Putamen (tissue), 1 donor: ENCODE measurements at regions not wholly inside any gene's neighbourhood (a gene's known extent, or its start where the extent isn't known, plus 50 kb on each side); places are given as distances from the start of the nearest gene placed in this dataset.

ENCODE experiments used
- DNase-seq: peaks from one replicate; pipeline ENCODE4 v3.0.0-alpha.2; 2016; ENCODE audit warnings: low spot score

DNA sequence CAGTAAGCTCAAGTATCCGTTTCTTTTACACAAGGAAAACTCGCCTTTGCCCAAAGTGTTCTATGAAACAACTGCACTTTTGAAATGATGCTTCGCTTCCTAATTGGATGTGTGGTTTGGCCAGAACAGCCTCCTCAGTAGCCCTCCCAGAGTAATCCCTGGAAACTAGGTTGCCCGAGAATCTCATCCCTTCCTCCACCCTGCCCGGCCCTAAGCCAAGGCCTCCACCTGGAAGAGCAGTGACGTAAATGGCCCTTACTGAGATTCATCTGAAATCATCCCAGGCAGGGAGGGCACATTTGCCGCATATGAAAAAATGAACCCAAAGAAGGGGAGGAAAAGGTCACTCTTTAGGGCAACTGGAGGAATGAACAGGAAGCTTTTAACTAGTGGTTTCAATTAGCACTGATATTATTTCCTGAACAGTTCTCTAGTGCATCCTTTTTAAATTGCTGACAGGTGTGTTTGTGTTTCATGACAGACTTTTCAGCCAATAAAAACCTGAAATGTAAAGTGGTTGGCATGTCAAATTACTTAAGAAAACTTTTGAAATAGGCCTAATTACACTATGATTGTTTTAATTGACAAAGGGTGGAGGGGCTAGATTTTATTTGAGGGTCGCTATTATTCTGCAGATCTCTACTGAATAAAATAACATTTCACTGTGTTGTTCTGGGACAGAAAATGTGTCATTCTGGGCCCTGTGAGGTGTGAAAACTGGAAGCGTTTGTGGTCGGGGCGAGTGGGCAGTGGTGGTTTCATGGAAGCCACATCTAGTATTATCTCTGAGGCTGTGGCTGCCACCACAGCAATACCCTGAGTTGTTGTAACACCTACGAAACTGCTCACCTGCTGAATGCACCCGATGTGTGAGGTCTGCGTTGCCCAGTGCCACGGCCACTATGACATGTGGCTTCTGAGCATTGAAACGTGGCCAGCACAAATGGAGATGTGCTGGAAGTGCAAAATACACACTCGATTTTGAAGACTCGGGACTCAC is 112.1 kb downstream of the ZIC5 start:
- DNase-seq = no peak

DNA sequence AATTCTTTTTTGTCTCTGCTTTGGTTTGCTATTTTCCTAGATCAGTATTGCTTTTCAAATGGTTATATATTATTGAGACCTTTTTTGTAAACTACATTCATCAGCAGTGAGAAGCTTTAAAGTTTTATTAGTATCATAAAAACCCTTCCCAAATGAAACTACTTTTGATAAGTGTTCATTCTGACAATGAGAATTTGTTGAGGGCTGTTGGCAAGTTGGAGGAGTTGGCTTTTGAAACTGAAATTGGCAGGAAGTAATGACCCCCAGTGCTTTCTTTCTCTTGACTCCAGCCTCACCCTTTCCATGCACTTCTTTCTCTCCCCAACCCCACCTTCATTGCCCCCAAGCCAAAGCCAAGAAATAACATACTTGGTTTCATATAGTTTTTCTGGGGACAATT is 113.8 kb downstream of the ZIC5 start:
- no peak for DNase-seq

DNA sequence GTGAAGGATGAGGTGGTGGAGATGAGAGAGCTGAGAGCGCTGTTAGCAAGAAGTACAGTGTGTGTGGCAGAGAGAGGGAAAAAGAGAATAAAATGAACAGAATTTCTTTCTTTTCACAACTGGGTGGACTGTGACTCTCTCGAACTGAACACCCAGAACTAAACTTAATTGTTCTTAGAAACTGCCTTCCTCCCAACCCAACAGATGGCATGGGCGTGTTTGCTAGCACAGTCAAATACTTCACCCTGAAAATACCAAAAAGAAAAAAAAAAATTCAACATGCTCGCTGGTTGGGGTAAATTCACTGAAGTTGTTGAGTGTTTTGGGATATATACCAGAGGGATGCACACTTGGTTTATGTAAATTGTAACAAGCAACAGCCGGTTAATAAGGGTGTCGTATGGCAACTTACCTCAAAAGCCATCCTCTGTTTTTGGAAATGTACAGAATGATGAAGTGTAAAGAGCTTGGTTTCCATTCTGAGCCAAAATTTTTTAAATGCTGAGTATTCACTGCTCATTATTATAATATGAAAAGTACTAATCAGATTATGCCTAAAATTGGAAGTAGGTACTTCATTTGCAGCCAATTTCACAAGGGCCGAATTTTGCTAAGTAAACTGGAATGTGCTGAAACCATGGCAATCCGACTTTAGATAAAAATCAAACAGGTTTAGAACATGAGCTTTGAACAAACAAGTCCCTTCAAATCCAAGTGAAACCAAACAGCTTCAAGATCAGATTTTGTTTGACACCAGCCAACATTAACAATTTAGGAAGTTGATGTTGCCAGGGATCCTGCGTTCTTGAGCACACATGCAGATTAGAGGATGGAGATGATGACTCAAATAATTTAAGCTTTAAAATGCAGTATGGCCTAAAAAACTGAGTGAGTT is 115.8 kb downstream of the ZIC5 start:
- DNase-seq = no peak

DNA sequence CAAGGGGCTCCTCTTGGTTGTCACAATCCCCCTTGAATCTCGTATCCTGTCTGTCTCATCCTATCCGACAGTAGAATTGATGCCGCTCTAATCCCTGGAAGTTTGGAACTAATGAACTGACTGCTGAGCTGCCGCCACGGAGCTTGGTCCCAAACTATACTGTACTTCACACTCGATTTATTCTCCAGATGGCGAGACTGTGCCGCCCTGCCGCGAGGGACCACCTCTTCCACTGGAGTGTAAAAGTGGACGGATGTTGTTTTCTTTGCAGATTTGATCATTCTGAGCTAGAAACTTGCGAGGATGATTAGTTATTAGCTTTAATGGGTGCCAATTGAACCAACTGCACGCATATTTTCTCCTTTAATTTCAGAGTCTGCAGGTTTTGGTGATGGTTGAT is 117.2 kb downstream of the ZIC5 start:
- DNase-seq = no peak

DNA sequence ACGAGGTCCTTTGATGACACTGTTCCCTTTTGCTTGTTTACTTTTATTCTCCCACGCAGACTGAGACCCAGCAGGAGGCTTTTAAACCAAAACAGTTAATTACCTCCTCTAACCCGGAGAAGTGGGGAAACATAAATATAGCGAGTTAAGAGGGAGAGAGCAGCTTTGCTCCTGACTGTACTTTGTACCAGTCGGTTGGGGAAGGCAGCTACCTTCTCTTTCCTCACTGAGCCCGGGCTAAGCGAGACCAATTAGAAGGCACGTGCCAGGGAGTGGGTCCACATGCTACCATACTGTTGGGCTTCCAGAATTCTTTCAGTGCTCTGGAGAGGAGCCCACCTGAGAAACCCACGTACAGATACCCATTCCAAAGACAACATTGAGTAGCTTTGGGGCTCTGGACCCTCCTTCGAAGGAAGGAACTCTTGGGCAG is 124.2 kb downstream of the ZIC5 start:
- no peak for DNase-seq

DNA sequence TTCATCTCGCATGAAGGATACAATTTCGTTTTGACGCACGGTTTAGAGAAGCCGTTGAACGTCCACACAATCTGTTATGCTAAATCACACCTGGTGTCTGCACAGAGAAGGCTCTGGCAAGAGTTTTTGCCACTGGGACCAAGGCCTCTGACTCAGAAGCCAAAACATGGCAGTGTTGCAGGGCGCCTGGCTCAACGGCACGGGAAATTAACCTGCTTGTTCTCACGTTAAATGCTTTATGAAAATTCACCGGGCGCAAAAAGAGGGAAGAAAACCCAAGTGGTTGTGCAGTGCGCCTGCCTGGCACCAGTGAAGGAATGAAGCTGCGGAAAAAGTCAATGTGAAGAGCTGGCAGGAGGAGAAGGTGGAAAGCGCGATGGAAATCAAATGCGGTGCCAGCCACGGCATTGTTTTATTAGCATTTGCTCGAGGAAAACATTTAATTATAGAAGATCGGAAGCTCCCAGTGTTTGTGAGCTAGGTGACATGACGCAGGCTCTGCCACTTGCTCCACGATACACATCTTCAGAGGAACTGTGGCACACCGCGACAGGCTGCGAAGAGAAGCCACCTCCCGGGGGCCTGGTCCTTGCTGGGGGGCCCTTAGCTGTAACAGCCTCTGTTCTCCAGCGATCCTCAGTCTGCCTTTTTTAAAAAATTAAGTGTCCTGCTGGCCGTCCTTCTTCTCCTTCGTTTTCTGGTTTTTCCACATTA is 126.2 kb downstream of the ZIC5 start:
- DNase-seq = no peak

DNA sequence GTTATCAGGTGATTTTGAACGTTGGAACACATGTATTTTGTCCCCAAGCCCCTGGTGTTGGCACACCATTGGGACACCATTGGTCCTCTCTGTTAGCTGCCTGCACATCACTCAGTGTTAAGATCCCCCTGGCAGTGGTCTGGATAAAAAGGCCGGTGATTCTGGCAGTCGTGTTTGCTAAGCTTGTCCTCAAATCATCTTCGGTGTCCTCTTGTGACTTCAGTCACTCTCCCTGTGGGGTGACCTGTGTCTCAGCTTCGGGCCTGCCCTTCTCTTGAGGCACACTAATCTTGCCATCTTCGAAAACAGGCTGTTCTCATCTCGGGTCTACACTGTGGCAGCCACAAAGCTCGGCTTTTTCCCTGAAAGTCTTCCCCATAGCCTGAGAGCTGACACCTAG is 127.1 kb downstream of the ZIC5 start:
- DNase-seq = no peak

DNA sequence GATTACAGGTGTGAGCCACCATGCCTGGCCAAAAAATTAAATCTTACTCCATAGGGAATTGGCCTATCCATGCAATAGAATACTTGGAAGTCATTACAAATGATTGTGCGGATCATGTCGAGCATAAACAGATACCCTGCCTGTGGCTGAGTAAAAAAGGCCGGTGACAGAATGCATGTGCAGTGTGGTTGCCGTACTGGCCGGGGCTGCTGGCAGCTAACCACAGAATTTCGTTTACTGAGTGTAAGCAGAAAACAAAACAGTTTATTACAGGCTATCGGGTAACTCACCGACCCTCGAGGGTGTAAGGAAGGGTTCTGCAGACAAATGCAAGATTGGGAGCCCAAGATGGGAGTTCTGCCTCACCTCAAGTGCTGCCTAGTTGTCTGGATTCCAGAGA is 127.7 kb downstream of the ZIC5 start:
- DNase-seq = no peak

DNA sequence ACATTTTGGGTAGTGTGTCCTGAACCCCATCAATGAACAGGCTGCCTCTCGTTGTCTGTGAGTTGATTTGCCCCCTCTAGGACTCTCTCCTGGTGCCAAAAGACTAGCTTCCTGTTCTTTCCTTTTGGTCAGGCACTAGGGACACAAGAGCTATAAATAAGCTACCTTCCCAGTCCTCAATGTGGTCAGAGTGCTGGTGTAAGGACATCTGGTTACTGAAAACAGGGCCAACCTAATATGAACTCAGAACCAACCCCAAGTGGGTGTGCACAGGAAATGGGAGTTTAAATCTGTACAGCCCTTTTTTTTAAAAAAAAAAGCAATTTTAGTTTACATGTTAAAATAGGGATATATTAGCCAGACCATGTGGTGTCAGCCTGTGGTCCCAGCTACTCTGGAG is 129.2 kb downstream of the ZIC5 start:
- DNase-seq = no peak

DNA sequence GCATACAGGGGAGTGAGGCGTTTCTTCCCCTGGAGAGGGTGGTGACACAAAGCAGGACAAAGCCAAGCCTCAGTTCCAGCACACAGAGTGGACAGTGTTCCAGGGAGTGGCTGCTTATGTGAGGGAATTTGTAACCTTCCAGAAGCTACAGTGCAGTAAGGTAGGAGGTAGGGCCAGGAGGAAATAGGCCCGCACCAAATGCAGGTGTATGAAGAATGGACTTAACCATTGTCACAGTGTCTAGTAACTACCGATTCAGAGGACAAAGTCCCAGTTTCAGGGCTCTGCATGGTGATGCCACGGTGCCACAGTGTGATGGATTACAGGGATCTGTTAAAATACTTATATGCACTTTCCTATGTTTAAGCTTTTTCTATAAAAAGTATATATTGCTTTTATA is 135.3 kb downstream of the ZIC5 start:
- no peak for DNase-seq

DNA sequence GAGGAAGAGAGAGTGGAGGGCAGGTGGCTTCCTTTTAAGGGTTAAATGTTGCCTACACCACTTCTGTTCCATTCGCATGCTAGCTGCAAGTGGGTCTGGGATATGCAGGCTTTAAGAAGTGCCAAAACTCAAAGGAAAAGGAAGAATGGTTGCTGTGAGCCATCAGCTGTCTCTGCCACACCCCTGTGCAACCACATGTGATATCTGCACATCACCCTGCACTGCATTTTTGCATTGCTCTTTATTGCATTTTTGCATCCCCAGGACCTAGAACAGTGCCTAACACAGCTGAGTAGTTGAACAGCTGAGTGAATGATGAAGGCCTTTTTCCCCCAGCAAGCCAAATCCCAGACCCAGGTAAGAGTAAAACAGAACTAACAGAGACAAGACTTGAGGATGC is 136.1 kb downstream of the ZIC5 start:
- DNase-seq = no peak

DNA sequence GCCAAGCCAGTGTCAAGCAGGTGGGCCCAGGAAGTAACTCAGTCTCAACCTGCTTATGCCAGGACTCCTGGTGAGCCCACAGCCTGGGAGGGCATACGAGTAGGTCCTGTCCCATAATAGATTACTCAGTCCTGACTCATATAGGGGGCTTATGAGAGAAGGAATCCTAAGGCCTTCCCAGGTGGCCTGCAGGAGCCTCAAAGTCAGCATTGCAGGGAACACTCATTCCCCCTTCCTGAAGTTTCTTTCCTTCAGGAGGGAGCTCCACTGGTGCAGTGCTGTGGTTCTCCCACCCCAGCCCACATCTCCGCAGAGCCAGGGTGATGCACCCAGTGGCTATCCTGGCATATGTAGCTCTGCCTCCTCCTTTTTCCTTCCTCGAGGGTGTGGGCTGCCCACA is 137.3 kb downstream of the ZIC5 start:
- no peak for DNase-seq

DNA sequence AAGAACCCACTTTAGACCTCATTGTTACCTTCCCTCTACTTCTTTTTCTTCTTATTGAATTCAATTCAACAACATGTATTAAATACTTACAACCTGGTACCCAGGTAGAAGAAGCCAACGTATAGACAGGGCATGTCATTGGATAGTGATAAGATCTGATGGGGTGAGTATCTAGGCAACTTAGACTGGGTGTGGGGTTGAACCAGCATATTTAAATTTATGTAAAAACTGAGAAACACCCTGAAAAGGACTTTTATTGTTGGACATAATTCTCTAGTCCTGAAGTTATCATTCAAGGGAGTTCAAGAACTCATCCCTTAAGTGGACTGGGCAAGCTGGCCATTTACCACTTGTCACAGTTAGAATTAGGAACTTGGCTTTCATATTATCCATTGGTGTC is 139.2 kb downstream of the ZIC5 start:
- DNase-seq = no peak

DNA sequence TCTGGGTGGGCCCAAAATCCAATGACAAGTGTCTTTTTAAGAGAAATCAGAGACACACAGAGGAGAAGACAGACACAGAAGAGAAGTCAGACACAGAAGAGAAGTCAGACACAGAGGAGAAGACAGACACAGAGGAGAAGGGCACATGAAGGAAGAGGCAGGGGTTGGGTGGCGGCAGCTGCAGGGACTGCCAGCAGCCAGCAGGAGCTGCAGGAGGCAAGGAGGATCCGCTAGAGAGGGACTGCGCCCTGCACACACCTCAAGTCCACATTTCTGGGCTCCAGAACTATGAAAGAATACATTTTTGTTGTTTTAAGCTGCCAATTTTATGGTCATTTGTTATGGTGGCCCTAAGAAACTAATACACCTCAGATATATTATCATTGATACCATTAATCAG is 140.6 kb downstream of the ZIC5 start:
- no peak for DNase-seq

DNA sequence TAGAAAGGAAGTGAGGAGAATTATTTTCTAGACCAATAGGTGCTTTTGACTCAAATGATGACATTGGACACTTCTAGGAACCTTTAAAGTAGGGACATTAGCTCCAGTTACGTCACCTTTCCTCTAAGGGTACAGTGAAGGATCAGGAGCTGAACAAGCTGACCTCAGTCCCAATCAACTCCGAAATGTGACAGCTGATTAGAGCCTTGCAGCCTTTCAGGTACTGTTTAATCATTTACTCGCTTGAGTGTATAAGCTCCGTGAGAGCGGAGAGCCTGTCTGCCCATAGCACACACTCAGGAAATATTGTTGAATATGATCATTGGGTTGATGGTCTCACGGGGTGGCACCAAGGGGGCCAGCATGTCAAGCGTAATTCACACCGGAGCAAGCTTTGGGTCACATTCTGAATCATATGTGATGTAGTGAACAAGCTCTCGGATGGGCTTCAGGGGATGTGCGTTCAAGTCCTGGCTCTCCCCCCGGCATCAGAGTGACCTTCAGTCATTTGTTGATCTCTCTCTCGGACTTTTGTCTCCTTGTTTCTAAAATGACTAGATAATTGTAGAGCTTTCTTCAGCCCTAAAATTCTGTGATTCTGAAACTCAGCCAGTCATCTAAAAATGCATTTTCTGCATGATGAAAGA is 141.9 kb downstream of the ZIC5 start:
- DNase-seq = no peak

DNA sequence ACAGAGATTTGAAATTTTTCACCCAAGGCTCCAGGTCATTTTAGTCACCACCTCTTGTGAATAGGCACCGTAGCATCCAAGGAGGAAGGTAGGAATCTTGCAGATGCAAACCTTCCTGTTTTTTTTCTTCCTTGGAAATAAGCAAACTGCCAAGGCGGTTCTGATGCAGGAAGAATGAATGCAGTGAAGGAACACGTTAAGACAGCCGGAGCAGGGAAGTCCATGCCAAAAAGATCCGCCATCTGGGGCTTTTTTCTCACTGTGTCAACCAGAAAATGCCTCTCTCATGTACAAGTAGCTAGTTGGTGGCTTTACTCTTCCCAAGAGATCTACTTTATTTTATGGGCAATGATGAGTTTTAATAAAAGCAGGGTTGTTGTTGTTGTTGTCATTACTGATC is 142.4 kb downstream of the ZIC5 start:
- DNase-seq = no peak

DNA sequence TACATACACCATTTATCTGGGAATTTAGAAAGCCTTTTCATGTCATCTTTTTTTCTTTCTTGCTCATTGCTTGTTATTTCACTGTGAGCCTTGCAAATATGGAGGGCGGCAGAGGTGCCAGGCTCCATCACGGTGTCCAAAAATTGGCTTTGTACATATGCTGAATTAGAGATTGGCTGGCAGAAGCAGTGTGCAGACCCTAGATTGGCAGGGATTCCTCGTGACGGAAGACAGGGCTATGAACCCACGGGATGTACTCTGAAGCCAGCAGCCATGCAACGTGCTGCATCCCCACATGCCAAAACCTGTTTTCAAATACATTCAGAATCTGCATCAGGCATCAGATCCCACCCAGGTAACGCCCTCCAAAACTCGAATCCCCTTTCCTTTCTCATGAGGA is 142.8 kb downstream of the ZIC5 start:
- no peak for DNase-seq

DNA sequence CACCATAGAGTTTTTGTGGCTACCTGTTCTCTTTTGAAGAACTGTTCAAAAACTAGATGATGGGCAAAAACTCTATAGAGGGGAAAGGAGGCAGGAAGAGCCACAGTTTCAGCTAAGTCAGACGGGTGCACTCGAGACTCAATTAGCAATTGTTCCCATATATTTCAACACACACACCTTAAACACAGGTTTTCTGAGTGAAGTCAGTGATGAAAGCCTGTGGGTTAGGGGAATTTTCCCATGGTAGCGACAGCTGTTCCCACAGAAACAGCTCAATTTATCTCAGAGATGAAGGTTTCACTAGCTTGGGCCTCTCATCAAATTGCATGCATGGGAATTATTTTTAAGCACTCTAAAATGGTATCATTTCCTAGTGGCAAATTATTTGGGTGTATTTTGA is 143.4 kb downstream of the ZIC5 start:
- DNase-seq = no peak

DNA sequence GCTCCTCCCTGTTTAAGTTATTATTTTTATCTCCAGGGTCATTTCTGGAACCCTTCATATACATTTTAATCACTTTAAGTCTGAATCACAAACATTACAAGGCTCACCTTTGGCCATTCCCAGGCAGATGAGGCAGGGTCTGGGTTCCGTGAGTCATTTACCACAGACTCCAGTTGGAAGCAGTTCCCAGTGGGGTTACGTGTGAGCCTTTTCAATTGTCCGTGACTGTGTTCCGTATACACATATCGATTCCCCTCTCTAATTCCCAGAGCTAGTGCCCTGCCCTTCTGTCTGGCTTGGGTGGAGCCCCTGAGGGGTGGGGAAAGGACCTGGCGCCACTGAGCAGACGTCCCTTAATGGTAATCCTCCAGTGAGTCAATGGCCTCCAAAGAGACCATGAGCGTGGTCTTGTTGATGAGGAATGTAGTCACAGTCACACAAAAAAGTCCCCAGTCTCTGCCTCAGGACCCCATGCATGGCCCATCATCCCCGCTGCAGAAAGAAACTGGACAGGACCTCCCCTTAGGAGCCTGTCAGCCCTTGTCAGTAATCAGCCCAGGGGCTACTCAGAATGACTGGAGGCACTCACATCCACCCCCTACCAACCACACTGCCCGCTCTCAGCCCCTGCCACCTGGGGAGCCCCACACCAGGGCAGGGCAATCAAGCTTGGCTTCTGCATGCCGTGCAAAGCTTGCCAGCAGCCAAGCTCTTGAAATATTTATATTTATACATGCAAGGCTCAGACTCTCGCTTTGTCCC is 144.4 kb downstream of the ZIC5 start:
- no peak for DNase-seq

DNA sequence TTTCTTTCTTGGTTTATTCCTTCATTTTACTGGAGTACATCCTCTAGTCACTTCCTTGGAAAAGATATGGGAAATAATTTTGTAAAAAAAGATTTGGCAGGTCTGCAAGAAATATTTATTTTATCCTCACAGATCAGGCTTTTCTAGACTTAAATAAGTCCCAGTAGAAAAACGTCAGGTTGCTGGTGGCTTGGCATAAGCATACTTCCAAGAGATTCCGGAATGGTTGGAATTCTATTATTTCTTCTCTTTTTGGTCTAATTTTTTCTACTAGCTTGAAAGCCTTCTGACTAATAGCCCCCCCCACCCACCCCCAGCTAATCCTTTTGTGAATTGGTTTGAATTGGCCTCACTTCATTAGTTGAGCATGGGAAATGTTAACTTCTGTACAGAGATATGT is 147.6 kb downstream of the ZIC5 start:
- no peak for DNase-seq

DNA sequence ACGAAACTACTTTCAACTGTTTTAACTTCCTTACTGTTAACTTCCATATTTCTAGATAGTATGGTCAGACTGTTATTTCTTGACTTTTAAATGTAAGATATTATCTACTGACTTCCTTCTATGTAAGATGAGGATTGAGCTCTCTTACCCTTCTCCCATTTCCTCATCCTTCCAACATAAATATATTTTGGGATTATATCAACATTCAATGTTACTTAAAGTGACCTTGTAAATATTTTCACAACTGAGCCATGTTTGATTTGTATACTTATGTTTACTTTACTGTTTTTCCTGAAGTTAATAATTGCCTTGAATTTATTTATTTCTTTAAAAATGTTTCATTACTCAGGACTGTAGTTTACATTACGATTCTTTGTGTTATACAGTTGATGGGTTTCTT is 148.7 kb downstream of the ZIC5 start:
- DNase-seq = no peak
